Amniotic epithelial cell (primary cell): ENCODE measurements at regions not wholly inside any gene's neighbourhood (a gene's known extent, or its start where the extent isn't known, plus 50 kb on each side); places are given as distances from the start of the nearest gene placed in this dataset.

ENCODE experiments used
- DNase-seq: peaks from one replicate; pipeline ENCODE4 v3.0.0-alpha.2; 2010; ENCODE audit warnings: low read depth

DNA sequence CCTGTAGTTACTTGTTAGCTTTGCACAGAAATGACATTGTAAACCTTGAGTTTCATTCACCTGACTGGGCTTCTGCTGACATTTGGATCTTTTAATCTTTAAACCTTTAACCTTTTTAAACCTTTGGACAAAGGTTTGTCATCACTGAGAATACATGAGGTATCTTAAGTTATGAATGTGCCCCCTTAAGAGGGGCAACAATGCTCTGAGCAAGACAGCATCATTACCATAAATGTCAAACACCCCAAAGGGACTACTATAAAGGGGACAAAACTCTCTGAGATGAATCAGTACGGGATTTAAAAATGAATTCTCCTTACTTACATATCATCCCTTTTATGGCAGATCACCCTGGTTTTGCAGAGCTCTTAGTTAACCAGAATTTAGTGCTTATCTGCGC, 203.3 kb downstream of the COG6 start:
- DNase-seq: no peak

DNA sequence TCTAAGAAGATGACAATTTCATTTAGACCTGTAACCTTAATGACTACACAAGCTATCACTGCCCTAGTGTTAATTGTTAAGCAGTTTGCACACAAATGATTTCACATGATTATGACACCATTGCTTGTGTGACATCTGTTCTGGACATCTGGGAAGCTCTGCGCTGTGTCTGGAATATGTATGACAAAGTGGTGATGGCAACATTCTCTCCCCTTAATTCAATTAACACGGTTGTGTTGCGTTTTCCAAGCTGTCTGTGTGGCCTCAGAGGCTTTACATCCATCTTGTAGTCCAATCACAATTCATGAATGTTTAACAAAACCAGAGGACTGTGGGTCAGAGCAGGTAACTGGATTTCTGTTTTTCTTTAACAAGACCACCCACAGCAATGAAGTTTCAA, 204.4 kb downstream of the COG6 start:
- no peak for DNase-seq

DNA sequence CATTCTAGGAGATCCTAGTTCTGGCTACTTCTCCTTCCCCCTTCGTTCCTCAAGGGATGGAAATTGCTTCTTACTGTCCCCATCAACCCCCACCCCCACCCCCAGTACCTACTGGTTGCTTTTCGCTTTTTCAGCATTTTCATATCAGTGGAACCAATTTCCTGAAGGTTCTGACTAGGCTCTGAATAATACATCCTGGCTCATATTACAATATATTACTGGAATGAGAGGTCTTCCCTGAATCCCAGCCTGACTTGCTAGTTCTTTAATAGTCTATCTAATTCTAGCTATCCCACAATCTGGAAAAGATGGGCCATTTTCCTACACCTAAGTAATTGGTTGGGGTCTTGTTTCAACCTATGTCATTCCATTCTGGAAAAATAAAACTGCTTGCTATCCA, 207.4 kb downstream of the COG6 start:
- no peak for DNase-seq

DNA sequence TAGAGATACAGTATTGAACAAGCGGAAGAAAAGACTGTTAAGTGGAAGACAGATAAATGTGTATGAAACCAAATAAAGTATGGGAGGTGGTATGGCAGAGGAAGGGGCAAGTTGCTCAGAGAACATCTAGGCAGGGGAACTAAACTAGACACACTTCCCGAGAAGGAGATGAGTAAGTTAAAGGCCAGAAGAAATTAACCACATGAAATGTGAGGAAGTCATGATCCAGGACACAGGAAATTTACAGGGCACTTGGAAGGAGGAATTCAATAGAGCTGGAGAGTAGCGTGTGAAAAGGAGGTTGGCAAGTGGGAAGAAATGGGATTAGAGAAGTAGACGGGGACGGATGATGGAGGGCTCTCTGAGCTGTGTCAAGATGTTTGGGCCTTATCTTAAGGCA, 208.8 kb downstream of the COG6 start:
- DNase-seq: no peak

DNA sequence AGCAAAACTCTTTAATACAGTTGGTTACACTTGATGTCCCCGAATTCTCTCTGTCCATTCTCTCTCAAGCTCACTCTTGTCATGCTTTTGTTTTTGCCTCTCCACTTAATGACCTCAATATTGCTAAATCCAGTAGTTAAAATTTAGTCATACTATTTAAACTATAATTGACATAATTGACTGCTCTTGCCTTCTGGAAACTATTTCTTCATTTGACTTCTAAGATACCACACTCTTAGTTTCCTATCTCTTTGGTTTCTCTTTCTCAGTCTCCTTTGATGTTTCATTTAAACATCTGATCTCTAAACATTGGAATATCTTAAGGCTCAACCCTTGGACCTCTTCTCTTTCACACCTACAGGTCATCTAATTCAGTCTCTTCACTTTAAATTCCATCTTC, 211.3 kb downstream of the COG6 start:
- DNase-seq: no peak

DNA sequence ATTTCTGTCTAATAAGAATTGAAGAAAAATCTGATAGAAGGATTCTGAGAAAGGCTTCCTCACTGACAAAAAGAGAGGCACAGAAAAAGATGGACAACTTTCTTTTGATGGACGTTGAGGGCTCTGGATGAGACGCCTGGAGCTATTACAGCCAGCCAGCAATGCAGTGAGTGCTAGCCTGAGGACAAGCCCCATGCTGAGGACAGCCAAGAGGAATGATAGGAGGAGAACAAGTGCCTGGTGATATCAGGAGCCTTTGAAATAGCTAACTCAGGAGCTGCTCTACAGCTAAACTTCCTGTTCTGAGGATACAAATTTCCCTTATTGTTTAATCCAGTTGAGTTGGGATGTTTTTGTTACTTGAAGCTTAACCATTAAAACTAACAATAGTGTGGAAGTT, 212.3 kb downstream of the COG6 start:
- DNase-seq: no peak

DNA sequence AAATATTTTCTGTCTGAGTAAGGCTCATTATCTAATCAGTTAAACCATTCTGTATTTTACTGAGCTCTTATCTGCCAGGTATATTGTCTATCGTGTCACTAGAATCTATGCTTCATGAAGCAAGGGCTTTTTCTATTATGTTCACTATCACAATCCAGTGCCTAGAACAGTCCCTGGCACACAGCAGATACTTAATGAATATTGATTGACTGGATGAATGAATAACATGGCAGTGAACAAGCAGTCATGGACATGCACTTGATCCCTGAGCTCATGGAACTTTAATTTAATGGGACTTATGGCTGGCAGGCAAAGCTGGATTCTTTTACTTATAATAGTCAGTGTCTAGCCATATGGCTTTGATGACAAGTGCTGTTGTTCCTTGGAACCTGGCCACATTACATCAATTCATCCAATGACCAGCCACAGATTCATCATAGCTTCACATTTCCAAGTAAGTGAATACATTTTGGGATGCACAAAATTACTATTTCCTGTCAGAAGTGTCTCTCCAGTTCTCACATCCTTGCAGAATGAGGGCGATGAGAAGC, 214.8 kb downstream of the COG6 start:
- no peak for DNase-seq

DNA sequence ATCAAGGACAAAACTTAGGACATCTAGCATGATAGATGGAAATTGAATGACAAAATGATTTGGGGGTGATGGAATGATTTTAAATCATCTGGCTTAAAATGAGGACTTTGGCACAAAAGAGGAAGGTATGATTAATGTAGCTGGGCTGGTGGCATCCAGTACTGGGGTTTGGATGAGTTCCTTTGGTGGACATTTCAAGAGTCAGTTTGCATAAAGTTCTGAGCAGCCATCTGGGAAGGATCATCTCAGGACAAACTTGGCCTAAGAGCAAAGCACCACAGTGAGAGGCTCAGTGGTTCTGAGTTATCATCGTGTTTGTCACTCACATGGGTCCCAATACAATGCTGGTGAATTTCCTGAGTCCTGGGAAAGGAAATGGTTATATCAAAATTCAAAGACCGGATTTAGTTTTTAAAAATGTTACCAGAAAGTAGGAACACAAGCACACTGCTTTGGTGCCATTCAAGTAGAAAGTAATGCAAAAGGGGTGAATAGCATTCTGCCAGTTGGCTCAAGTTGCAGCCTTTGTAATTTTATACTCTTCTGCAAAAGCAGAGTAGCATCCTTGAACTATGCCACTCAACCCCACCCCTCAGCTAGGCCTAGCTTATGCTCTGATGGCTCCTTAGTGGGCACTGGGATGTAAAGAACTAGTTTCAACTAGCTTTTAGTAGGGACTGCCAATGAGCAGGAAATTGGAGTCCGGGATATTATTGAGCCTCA, 219.0 kb downstream of the COG6 start:
- DNase-seq: no peak

DNA sequence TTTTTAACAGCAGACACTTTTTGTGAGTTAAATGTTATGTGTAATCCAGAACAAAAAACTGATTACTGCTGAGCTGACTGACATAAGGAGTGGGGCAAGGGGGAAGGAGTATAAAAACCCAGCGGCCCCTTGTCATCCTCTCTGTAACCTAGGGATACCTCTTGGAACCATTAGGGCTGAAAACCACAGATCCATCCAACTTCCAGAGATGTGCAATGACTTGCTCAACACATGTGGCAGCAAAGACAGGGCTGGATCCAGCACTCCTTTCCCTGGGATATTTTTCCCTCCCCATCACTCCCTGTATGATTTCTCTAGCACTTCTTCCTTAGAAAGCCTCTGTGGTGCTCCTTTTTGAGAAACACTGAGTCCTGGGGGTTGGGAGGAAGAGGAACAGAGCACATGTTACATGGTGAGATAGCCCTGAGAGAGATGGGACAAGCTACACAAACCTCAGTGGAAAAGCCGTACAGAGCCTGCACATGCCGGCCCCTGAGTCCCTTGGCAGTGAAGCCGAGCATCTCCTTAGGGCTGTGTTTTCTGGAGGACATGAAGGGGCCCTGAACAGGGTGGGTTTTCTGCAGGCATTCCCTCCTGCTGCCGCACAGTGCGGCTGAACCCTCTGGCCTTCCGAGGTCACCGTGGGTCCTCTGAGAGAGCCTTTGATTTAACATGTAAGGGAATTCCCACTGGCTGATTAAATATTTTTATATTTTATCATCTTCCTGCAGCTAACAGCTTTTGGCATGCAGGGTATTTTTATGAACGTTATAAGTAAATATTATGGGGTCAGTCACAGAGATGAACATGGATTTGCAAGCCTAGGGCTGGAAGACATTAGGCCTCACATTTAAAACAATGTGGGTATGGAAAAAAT, 219.9 kb downstream of the COG6 start:
- peak; percentile 32 for DNase-seq

DNA sequence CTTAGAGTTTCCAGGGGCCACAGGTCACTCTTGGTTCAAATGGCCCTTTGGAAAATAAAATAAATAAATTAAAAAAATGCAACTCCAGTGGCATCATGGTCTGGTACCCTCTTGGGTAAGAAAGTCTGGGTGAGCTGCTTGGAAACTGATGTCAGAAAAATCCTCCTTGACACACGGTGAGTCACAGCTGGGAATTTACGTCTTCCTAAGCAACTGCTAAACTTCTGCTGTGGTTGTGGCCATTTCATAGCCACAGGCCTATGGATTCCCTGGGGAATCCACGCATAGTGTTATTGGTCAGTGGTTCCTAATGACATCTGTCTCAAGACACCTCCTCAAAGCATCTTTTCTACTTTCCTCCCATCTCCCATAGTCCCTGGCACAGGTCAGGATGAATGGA, 220.8 kb downstream of the COG6 start:
- DNase-seq: peak; percentile 94

DNA sequence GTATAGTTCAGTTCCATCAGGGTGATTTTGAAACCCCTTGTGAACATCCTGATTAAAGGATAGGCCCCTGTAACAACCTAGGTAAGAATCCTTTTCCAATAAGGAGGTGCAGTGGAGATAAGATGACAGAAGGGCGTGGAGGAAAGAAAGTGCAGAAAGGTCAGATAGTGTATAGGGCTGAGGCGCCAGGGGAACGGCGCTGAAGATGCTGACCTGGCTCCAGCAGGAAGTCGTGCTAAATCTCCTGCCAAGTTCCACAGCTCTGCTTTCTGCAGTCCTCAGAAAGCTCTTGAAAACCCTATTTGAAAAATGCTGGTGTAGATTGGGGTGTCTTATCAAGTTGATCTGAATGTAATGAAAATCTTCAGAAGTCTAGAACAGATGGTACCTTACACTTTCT, 221.7 kb downstream of the COG6 start:
- no peak for DNase-seq

DNA sequence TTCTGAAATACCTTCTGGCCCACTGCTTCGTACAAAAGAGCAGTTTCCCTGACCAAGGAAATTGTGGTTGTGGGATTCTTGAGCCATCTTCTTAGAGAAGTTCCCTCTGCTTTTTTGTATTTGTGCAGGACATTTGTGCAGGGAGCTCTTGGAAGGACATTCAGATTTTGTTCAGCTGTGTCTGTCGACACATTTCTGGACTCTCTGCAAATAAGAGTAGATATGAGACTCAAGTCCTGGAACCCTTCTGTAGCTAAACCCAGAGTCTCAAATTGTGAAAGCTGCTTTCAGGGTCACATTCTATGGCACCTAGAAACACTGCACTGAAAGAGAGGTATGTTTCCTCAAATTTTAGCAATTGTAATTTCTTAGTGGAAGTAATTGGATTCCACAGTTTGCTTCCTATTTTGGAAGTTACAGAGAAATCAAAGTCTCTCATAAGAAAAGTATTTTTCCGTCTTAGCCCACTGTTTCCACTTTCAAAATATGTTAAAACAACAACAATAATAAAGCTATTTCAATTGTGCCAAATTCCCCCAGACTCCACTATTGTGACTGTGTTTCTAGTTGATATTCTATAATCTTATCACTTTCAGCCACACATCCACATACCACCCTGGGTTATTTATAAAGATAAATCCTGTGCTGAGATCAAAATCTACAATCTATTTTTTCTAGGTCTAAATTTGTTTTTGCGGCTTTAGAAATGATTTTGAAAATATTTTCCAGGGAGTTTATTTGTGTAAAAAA, 224.0 kb downstream of the COG6 start:
- no peak for DNase-seq

DNA sequence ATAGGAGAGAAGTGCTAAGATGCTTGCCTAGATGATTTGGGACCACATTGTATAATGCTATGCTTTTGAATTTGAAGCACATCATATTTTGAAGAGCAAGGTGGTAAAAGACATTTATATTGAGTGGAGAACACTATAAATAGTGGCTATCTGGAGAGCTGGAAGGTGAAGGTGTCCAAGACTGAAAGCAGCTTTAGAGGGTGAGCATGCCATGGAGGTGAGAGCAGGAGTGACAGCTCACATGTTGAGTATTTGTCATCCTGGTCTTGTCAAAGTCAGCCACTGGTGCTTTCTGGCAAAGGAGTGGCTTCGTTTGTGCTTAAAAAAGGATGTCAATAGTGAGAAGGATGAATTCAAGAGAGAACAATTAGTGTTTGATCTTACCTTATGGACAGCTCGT, 225.9 kb downstream of the COG6 start:
- no peak for DNase-seq

DNA sequence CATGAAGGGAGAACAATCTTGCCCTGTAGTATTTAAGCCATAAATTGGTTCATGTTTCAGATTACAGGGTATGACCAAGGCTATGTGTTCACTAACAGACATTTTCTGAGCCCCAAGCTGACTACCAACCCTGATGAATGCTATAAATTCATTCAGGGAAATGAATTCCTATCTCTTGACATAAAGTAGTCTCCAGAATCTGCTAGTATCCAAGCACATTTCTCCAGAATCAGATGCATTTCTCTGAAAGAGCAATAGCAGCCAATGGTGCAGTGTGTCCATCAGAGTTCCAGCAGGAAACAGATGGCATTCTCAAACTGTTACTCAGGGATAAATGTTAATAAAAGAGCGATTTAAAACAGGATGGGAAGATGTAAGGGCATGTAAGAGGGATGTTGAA, 226.4 kb downstream of the COG6 start:
- peak; percentile 14 for DNase-seq

DNA sequence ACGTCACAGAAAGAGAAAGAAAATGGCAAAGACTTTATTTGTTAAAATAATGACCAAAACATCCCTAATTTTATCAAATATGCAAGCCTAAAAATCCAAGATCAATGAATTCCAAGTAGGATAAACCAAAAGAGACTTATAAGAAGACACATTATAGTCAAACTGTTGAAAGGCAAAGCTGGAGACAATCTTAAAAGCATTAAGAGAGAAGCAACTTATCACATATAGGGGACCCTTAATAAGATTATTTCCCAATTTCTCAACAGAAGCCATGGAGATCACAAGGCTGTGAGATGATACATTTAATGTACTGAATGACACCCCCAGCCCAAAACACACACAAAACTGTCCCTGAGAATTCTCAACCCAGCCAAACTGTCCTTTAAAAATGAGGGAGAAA, 228.7 kb downstream of the COG6 start:
- DNase-seq: no peak

DNA sequence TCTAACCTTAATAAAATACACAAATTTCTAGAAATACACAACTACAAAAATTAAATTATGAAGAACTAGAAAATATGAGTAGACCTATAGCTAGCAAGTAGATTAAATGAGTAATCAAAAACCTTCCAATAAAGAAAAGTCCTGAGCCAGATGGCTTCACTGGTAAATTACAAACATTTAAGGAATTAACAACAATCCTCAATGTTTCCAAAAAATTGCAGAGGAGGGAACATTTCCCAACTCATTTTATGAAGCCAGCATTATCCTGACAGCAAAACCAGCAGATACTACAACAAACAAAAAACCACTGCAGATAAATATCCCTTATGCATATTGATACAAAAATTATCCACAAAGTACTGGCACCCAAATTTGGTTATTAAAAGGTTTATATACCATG, 230.9 kb downstream of the COG6 start:
- DNase-seq: no peak

DNA sequence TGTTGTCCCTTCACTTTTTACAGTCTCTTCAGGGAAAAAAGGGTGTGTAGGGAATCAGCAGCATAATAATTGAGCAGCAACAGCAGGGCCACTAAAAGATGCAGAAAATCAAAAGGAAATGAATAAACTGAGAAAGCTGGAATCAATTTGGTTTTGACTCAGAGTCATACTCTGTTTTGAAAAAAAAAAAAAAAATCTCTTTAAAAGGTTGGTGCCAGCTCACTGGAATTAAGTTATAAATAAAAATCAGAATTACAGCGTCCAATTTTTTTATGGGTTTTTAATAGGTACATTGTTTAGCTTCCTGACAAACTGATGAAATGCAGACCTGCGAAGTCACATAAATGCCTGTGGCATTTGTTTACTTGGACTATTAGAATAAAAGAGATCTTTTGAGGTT, 231.9 kb downstream of the COG6 start:
- DNase-seq: no peak

DNA sequence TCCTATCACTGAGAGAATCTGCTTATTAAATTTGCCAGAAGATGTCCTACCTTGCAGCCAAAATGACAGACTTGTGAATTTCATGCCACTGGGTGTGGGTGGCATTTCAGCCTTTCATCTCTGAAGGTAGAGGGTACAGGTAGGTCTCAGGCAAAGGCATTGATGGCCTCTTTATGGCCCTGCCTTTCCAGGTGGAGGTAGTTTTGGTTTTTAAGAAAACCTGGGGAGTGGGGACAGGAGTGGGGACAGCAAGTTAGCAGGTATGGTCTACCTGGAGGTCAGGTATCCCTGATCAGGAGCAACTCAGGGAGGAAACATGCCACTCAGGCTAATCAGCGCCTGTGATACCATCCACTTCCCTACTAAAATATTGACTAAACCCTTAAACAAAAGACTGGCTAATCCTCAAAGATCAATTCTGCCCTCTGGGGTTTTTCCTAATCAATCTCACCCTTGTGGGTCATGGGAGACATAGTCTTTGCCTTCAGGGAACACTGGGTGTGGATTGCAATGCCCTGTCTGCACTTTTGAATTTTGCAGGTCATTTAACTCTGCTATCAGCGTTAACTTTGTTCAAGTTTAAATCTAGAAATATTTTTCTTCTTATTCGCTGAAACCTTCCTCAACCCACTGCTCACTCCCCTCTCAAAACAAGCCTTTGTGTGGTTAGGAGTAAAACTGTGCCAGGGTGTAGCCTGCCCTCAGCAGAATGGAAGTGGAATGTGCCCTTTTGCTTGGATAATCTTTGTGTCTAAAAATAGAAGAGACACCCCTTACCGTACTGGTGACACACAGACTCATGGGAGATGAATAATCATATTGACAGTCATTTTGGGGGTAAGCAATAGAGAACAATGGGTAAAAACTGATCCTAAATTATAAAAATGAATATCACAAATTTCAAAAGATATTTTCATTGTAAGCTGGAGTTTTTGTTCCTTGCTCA, 233.7 kb downstream of the COG6 start:
- DNase-seq: no peak

DNA sequence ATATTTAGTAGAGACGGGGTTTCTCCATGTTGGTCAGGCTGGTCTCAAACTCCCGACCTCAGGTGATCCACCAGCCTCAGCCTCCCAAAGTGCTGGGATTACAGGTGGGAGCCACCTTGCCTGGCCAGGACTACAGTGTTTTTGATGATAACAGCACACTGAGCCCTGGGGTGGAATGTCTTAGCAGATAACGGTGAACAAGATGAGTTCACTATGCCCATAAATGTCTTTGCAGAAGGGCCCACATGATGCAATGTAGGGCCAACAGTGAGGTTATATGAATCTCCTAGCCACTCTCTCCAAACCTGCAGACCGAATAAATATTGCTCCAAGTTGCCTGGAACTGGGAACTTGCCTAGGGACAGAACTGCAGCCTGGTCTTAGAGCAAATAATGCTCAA, 235.1 kb downstream of the COG6 start:
- DNase-seq: no peak

DNA sequence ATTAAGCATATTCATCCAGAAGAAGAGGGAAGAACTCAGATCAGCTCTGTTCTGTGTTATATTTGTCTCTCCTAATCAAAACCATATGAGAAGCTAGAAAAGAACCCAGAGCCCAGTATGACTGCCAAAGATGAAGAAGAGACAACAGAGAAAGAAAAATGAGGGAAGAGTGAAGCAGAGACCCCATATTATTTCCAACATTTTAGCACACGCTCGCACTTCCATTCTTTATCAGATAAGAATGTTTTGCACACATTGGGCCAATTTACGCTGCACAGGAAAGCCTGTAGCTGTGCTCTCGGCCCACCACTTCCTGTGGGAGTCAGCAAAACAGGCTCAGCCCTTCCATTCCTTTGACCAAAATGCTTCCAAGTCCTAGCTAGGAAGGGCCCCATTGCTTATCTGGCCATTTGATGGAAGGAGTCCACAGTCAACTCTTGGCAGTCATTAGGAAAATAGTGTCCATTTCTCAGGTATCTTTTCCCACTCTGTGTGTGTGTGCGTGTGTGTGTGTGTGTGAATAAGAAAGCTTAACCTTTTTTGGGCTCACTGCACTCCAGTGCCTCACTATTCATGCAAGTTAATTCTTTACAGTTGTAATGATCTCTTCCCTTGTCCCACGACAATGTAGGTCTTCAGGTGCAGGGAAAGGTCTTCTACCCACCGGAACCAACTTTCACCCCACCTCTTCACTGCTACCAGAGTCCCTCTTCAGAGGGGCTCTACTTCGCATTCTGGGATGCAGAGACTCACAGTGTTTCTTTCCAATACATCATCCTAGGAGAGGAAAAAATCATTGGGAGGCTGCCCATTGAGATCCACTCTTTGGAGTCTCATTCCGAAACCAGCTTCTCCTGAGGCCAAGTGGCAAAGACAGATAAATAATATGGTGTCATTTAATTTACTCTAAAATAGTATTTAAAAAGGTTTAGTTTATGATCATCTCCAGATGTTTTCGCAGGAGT, 237.5 kb downstream of the COG6 start:
- no peak for DNase-seq
